Chondrocyte (in vitro differentiated cells): ENCODE measurements at regions not wholly inside any gene's neighbourhood (a gene's known extent, or its start where the extent isn't known, plus 50 kb on each side); places are given as distances from the start of the nearest gene placed in this dataset.

Source experiments
- DNase-seq: peaks from one replicate; pipeline ENCODE4 v3.0.0; 2021; ENCODE audit warnings: mixed read lengths, low spot score
- H3K27ac Mint-ChIP-seq: one replicate; pipeline ENCODE4 v1.8.0; 2021; ENCODE audit warnings: mild to moderate bottlenecking, moderate library complexity, mixed read lengths; ENCODE audit not compliant: unreplicated experiment
- H3K27me3 Mint-ChIP-seq: 2 replicates; pipeline ENCODE4 v1.8.0; 2021; ENCODE audit warnings: low read depth, mixed read lengths
- H3K36me3 Mint-ChIP-seq: 2 replicates; pipeline ENCODE4 v1.8.0; 2021; ENCODE audit warnings: low read depth, mixed read lengths
- H3K4me1 Mint-ChIP-seq: 2 replicates; pipeline ENCODE4 v1.8.0; 2021; ENCODE audit warnings: low read depth, mild to moderate bottlenecking, mixed read lengths
- H3K4me3 Mint-ChIP-seq: one replicate; pipeline ENCODE4 v1.8.0; 2021; ENCODE audit warnings: mild to moderate bottlenecking, moderate library complexity, mixed read lengths; ENCODE audit not compliant: unreplicated experiment
- H3K9me3 Mint-ChIP-seq: 2 replicates; pipeline ENCODE4 v1.8.0; 2021; ENCODE audit warnings: low read depth, mixed read lengths
- CTCF ChIP-seq: fragments of 200-600 bp; sonication (generic); IDR thresholded peaks from 2 replicates; pipeline ENCODE4 v1.5.0; 2021; ENCODE audit warnings: antibody characterized with exemption, mild to moderate bottlenecking, moderate library complexity

GRCh38 chr20:50356962-50357782 is 153.0 kb upstream of the PTPN1 start:
- no peak overlapping the region for H3K4me3 Mint-ChIP-seq
- H3K27me3 Mint-ChIP-seq, result peaks cover 13% of the 10 kb centered on the region
- H3K9me3 Mint-ChIP-seq, result no peaks in the 10 kb centered on the region
- no peak for TF ChIP-seq CTCF
- H3K36me3 Mint-ChIP-seq, result no peaks in the 10 kb centered on the region
- peak; percentile 72 for DNase-seq
- H3K4me1 Mint-ChIP-seq, result peaks cover 4% of the 10 kb centered on the region
- no peak overlapping the region for H3K27ac Mint-ChIP-seq

- peaks cover 13% of the 10 kb centered on the region for H3K27me3 Mint-ChIP-seq
- H3K4me1 Mint-ChIP-seq, result peaks cover 4% of the 10 kb centered on the region
- H3K27ac Mint-ChIP-seq, result no peak overlapping the region
- peak; percentile 54 for DNase-seq
- peak; percentile 16 for TF ChIP-seq CTCF
- no peaks in the 10 kb centered on the region for H3K9me3 Mint-ChIP-seq
- H3K4me3 Mint-ChIP-seq, result no peak overlapping the region
- H3K36me3 Mint-ChIP-seq, result no peaks in the 10 kb centered on the region
Observed at GRCh38 chr20:50357783-50358161, 152.4 kb upstream of the PTPN1 start.

- no peak overlapping the region for H3K4me3 Mint-ChIP-seq
- H3K27me3 Mint-ChIP-seq, result peaks cover 9% of the 10 kb centered on the region
- no peak for TF ChIP-seq CTCF
- peaks cover 4% of the 10 kb centered on the region for H3K4me1 Mint-ChIP-seq
- no peaks in the 10 kb centered on the region for H3K9me3 Mint-ChIP-seq
- no peak overlapping the region for H3K27ac Mint-ChIP-seq
- H3K36me3 Mint-ChIP-seq, result no peaks in the 10 kb centered on the region
- no peak for DNase-seq
Observed at GRCh38 chr20:50358166-50358565, 152.0 kb upstream of the PTPN1 start.

- Mint-ChIP-seq H3K27ac (no peak overlapping the region), H3K27me3 (peaks cover 8% of the 10 kb centered on the region), H3K4me1 (peaks cover 4% of the 10 kb centered on the region), H3K9me3 (no peaks in the 10 kb centered on the region), H3K4me3 (no peak overlapping the region), H3K36me3 (no peaks in the 10 kb centered on the region)
- TF ChIP-seq CTCF, result no peak
- DNase-seq, result peak; percentile 70
Observed at GRCh38 chr20:50358971-50359370, 151.2 kb upstream of the PTPN1 start.

- H3K9me3 Mint-ChIP-seq, result no peaks in the 10 kb centered on the region
- peaks cover 4% of the 10 kb centered on the region for H3K4me1 Mint-ChIP-seq
Observed at GRCh38 chr20:50359607-50360217, 150.5 kb upstream of the PTPN1 start.

More at GRCh38 chr20:50359607-50360217, 150.5 kb upstream of the PTPN1 start:
- no peak overlapping the region for H3K27ac Mint-ChIP-seq
- no peaks in the 10 kb centered on the region for H3K36me3 Mint-ChIP-seq
- peaks cover 10% of the 10 kb centered on the region for H3K27me3 Mint-ChIP-seq
- DNase-seq, result peak; percentile 58
- no peak for TF ChIP-seq CTCF
- no peak overlapping the region for H3K4me3 Mint-ChIP-seq
